Thyroid gland (tissue), 4 donors: ENCODE measurements at regions not wholly inside any gene's neighbourhood (a gene's known extent, or its start where the extent isn't known, plus 50 kb on each side); places are given as distances from the start of the nearest gene placed in this dataset.

ENCODE experiments used
- DNase-seq, 2 donors: peaks; one replicate each; pipeline ENCODE4 v3.0.0-alpha.2; 2019
- H3K27ac ChIP-seq, 3 donors: fragments of 200-600 bp; sonication (generic); 1 replicate in 2 of 3; 2 replicates in 1 of 3; pipeline ENCODE4 v1.5.1; 2016 to 2019; ENCODE audit warnings: mild to moderate bottlenecking in 1 of 3, moderate library complexity in 1 of 3
- H3K27me3 ChIP-seq: fragments of 200-600 bp; sonication (generic); one replicate; pipeline ENCODE4 v1.5.1; 2019
- H3K36me3 ChIP-seq, 2 donors: fragments of 200-600 bp; sonication (generic); one replicate each; pipeline ENCODE4 v1.5.1; 2016 to 2019
- H3K4me1 ChIP-seq, 2 donors: fragments of 200-600 bp; sonication (generic); one replicate each; pipeline ENCODE4 v1.5.1; 2017 to 2019
- H3K4me3 ChIP-seq, 3 donors: fragments of 200-600 bp; sonication (generic); replicated peaks in 1 of 3; 1 replicate in 2 of 3; 2 replicates in 1 of 3; pipeline ENCODE4 v1.5.1; 2016; ENCODE audit warnings: mild to moderate bottlenecking in 1 of 3
- H3K9me3 ChIP-seq: fragments of 200-600 bp; sonication (generic); one replicate; pipeline ENCODE4 v1.5.1; 2017
- POLR2A ChIP-seq, 2 donors: fragments of 450-650 bp; IDR thresholded peaks; one replicate each; pipeline ENCODE4 v1.6.1; 2017; ENCODE audit warnings: antibody characterized with exemption in 2 of 2, mild to moderate bottlenecking in 2 of 2, moderate library complexity in 1 of 2
- WGBS, 2 donors: methylation state at CpG; one replicate each; pipeline ENCODE4 v1.1.5; 2017; 5-methylcytosine and 5-hydroxymethylcytosine counted together
- intact Hi-C: fragments of 100-400 bp; cut with DNase I; formaldehyde crosslinking; loops from one replicate; pipeline ENCODE4 v1.15.1; 2023
- TF ChIP-seq, protein P1 (sequence below), 6 experiments: fragments of 200-600 bp in 3 of 6; fragments of 450-650 bp in 3 of 6; sonication (generic) in 3 of 6; IDR thresholded peaks; one replicate each; pipeline ENCODE4 v1.5.1; 2016 to 2019; ENCODE audit warnings: antibody characterized with exemption in 6 of 6, mild to moderate bottlenecking in 2 of 6, inconsistent platforms in 1 of 6, moderate library complexity in 1 of 6

DNA sequence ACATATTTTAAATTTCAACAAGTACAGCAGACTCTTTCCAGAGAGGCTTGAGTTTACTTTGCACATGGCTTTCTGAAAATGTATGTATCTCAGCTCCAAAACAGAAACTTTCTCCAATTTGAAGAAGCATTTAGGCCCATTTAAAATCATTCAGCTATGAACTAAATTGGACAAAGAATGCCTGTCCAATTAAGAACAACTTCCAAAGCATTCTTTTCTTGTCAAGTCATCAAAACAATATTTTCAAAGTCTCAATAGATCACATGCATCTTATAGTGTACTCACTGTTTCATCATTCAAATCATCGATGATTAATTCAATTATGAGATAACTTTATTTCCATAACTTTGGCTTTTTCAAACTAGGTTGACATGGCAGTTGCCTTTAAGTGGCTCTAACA, 95.2 kb downstream of the KBTBD8 start:
- intact Hi-C loops: no loop called here
- Histone ChIP-seq H3K36me3 (no peaks in the 10 kb centered on the region), H3K4me3 (no peak overlapping the region), H3K27me3 (no peaks in the 10 kb centered on the region), H3K4me1 (no peaks in the 10 kb centered on the region), H3K27ac (no peak overlapping the region), H3K9me3 (no peaks in the 10 kb centered on the region)
- WGBS, 2 donors: 92 to 98% methylated on average over 1 of the region's 1 CpG
- TF ChIP-seq, protein P1, sequence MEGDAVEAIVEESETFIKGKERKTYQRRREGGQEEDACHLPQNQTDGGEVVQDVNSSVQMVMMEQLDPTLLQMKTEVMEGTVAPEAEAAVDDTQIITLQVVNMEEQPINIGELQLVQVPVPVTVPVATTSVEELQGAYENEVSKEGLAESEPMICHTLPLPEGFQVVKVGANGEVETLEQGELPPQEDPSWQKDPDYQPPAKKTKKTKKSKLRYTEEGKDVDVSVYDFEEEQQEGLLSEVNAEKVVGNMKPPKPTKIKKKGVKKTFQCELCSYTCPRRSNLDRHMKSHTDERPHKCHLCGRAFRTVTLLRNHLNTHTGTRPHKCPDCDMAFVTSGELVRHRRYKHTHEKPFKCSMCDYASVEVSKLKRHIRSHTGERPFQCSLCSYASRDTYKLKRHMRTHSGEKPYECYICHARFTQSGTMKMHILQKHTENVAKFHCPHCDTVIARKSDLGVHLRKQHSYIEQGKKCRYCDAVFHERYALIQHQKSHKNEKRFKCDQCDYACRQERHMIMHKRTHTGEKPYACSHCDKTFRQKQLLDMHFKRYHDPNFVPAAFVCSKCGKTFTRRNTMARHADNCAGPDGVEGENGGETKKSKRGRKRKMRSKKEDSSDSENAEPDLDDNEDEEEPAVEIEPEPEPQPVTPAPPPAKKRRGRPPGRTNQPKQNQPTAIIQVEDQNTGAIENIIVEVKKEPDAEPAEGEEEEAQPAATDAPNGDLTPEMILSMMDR (IDR thresholded peaks at IDR 0.05): no peak
- no peak for TF ChIP-seq POLR2A (IDR thresholded peaks at IDR 0.05)
- DNase-seq: no peak

DNA sequence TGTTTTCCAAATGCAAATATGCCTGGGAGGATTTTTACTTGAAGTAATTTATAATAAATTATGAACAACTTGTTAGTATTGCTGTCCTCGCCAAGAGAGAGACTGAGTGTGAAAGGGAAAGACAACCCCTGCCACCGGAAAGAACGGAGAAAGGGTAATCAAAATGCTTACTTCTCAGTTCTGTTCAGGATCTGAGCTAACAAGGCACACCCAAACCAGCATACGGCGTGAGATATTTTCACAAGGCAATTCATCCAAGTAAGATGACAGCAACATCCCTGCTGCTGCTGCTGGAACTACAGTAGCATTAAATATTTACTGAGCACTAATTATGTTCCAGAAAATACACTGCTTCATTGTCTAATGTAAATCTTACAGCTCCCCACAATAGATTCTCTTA, 96.1 kb downstream of the KBTBD8 start:
- 68 to 73% methylated on average over 5 of the region's 5 CpGs for WGBS, 2 donors

DNA sequence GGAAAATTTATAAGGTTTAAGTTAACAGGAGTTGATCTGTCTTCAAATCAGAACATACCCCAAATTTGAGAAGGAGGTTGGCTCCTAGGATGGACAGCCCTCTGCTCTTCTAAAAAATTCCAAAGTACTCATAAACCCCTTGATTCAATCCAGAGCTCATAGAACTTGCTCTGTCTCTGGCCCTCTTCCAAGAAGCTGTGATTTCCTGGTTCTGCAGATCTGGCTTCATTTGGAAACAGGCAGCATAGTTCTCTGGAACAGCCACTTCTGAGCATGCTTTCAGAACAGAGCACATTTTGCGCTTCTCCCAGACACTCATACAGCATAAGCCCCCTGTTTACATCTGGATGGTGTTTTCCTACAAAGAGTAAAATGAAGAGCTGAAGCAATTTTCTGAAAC, 96.7 kb downstream of the KBTBD8 start:
- H3K4me3 ChIP-seq: no peak overlapping the region
- intact Hi-C loops: no loop called here
- DNase-seq: peak in 1 of 2 donors; percentile 21
- no peaks in the 10 kb centered on the region for H3K9me3 ChIP-seq
- H3K27ac ChIP-seq: no peak overlapping the region
- H3K4me1 ChIP-seq: no peaks in the 10 kb centered on the region
- no peaks in the 10 kb centered on the region for H3K27me3 ChIP-seq
- TF ChIP-seq, protein P1 (IDR thresholded peaks at IDR 0.05): no peak
- no peak for TF ChIP-seq POLR2A (IDR thresholded peaks at IDR 0.05)
- H3K36me3 ChIP-seq: no peaks in the 10 kb centered on the region
- 32 to 36% methylated on average over 1 of the region's 1 CpG for WGBS, 2 donors

More for the DNA sequence above, 96.1 kb downstream of the KBTBD8 start:
- Histone ChIP-seq H3K36me3 (no peaks in the 10 kb centered on the region), H3K9me3 (no peaks in the 10 kb centered on the region), H3K27ac (no peak overlapping the region), H3K4me1 (no peaks in the 10 kb centered on the region), H3K27me3 (no peaks in the 10 kb centered on the region), H3K4me3 (no peak overlapping the region)
- intact Hi-C loops: no loop called here
- no peak for DNase-seq
- no peak for TF ChIP-seq POLR2A (IDR thresholded peaks at IDR 0.05)
- TF ChIP-seq, protein P1 (IDR thresholded peaks at IDR 0.05): no peak

DNA sequence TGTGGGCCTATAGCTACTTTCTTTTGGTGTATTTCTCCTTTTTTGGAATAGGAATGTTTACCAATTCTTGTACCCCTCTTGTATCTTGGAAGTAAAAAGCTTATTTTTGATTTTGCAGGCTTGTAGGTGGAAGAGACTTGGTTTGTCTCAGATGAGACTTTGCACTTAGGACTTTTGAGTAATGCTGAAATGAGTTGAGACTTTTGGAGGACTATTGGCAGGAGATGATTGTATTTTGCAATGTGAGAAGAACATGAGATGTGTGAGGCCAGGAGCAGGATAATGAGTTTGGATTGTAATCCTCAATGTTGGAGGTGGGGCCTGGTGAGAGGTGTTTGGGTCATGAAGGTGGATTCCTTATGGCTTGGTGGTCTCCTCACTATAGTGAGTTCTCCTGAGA, 106.3 kb downstream of the KBTBD8 start:
- no peak for DNase-seq
- no peak overlapping the region for H3K27ac ChIP-seq
- H3K4me1 ChIP-seq: no peaks in the 10 kb centered on the region
- no peak overlapping the region for H3K4me3 ChIP-seq
- no peak for TF ChIP-seq POLR2A (IDR thresholded peaks at IDR 0.05)
- H3K36me3 ChIP-seq: no peaks in the 10 kb centered on the region
- no peaks in the 10 kb centered on the region for H3K27me3 ChIP-seq
- no peaks in the 10 kb centered on the region for H3K9me3 ChIP-seq
- intact Hi-C loops: no loop called here

DNA sequence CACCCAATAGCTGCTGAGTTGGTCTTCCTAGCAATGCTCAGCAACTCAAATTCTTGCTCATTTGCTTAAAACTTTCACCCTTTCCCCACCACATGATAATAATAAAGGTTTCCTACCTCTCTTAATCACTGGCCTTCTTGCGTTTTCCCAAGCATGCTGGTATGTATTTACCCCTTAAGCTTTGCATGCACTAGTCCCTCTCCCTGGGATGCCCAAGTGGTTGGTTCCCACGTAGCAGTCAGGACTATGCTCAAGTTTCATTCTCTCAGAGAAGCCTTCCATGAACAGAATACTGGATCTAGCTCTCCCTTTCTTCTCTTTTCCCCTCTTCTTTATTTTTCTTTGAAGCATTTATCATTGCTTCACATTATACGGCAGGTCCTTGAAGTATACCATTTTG, 108.8 kb downstream of the KBTBD8 start:
- 56 to 59% methylated on average over 3 of the region's 3 CpGs for WGBS, 2 donors
- no peak for TF ChIP-seq POLR2A (IDR thresholded peaks at IDR 0.05)
- TF ChIP-seq, protein P1 (IDR thresholded peaks at IDR 0.05): no peak
- intact Hi-C loops: no loop called here

More for the DNA sequence above, 108.8 kb downstream of the KBTBD8 start:
- no peak for DNase-seq
- H3K4me3 ChIP-seq: no peak overlapping the region
- no peak overlapping the region for H3K27ac ChIP-seq
- no peaks in the 10 kb centered on the region for H3K4me1 ChIP-seq
- no peaks in the 10 kb centered on the region for H3K36me3 ChIP-seq
- H3K9me3 ChIP-seq: no peaks in the 10 kb centered on the region
- H3K27me3 ChIP-seq: no peaks in the 10 kb centered on the region
